Cardiac muscle cell (in vitro differentiated cells and primary cell): ENCODE measurements at regions not wholly inside any gene's neighbourhood (a gene's known extent, or its start where the extent isn't known, plus 50 kb on each side); places are given as distances from the start of the nearest gene placed in this dataset.

Experiments
- DNase-seq, 2 donors: peaks; one replicate each; pipeline versions ENCODE4 v3.0.0 to v3.0.0-alpha.2; 2010 to 2017; ENCODE audit warnings: low read depth in 1 of 2, low spot score in 1 of 2
- H3K27ac ChIP-seq: fragments of 200-600 bp; sonication (generic); 2 replicates; pipeline ENCODE4 v1.5.1; 2016
- H3K27me3 ChIP-seq: fragments of 200-600 bp; sonication (generic); 2 replicates; pipeline ENCODE4 v1.6.0; 2016; ENCODE audit warnings: control low read depth
- H3K36me3 ChIP-seq: fragments of 200-600 bp; sonication (generic); 2 replicates; pipeline ENCODE4 v1.5.1; 2016; ENCODE audit warnings: control low read depth
- H3K4me1 ChIP-seq: fragments of 200-600 bp; sonication (generic); 2 replicates; pipeline ENCODE4 v1.8.1; 2017; ENCODE audit warnings: low read depth, mild to moderate bottlenecking, mixed run types
- H3K4me3 ChIP-seq: fragments of 200-600 bp; sonication (generic); 2 replicates; pipeline ENCODE4 v1.5.1; 2016; ENCODE audit warnings: mild to moderate bottlenecking
- H3K9me3 ChIP-seq: fragments of 200-600 bp; sonication (generic); 2 replicates; pipeline ENCODE4 v1.5.1; 2017; ENCODE audit warnings: low read depth, mild to moderate bottlenecking, control low read depth
- TF ChIP-seq, protein P1 (sequence below): IDR thresholded peaks from 2 replicates; pipeline ENCODE4 v1.5.1; 2012; ENCODE audit warnings: low read depth, mild to moderate bottlenecking, low read length

- H3K36me3 ChIP-seq = no peaks in the 10 kb centered on the region
- H3K27me3 ChIP-seq = no peaks in the 10 kb centered on the region
- H3K4me1 ChIP-seq = no peaks in the 10 kb centered on the region
- TF ChIP-seq, protein P1, sequence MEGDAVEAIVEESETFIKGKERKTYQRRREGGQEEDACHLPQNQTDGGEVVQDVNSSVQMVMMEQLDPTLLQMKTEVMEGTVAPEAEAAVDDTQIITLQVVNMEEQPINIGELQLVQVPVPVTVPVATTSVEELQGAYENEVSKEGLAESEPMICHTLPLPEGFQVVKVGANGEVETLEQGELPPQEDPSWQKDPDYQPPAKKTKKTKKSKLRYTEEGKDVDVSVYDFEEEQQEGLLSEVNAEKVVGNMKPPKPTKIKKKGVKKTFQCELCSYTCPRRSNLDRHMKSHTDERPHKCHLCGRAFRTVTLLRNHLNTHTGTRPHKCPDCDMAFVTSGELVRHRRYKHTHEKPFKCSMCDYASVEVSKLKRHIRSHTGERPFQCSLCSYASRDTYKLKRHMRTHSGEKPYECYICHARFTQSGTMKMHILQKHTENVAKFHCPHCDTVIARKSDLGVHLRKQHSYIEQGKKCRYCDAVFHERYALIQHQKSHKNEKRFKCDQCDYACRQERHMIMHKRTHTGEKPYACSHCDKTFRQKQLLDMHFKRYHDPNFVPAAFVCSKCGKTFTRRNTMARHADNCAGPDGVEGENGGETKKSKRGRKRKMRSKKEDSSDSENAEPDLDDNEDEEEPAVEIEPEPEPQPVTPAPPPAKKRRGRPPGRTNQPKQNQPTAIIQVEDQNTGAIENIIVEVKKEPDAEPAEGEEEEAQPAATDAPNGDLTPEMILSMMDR = no peak
- no peaks in the 10 kb centered on the region for H3K9me3 ChIP-seq
- H3K27ac ChIP-seq = no peak overlapping the region
- no peak overlapping the region for H3K4me3 ChIP-seq
- DNase-seq = no peak
Measured at GRCh38 chr6:145034664-145035063, 700.7 kb downstream of the EPM2A start.

GRCh38 chr6:145036236-145036635, 699.1 kb downstream of the EPM2A start:
- H3K4me1 ChIP-seq = no peaks in the 10 kb centered on the region
- TF ChIP-seq, protein P1 = no peak
- H3K27me3 ChIP-seq = no peaks in the 10 kb centered on the region
- H3K36me3 ChIP-seq = no peaks in the 10 kb centered on the region
- H3K27ac ChIP-seq = no peak overlapping the region
- H3K4me3 ChIP-seq = no peak overlapping the region
- DNase-seq = no peak
- H3K9me3 ChIP-seq = no peaks in the 10 kb centered on the region

GRCh38 chr6:145036848-145037567, 698.3 kb downstream of the EPM2A start:
- peak in 1 of 2 donors; percentile 40 for DNase-seq
- Histone ChIP-seq H3K27ac (no peak overlapping the region), H3K4me1 (no peaks in the 10 kb centered on the region), H3K9me3 (no peaks in the 10 kb centered on the region), H3K36me3 (no peaks in the 10 kb centered on the region), H3K27me3 (no peaks in the 10 kb centered on the region), H3K4me3 (no peak overlapping the region)
- TF ChIP-seq, protein P1 = no peak

- no peaks in the 10 kb centered on the region for H3K9me3 ChIP-seq
- H3K4me1 ChIP-seq = peaks cover 33% of the 10 kb centered on the region
- H3K36me3 ChIP-seq = no peaks in the 10 kb centered on the region
- H3K27me3 ChIP-seq = no peaks in the 10 kb centered on the region
- H3K27ac ChIP-seq = no peak overlapping the region
- TF ChIP-seq, protein P1 = peak; percentile 3
- no peak for DNase-seq
- H3K4me3 ChIP-seq = no peak overlapping the region
Measured at GRCh38 chr6:145042559-145042958, 692.8 kb downstream of the EPM2A start.

GRCh38 chr6:145043926-145044500, 691.3 kb downstream of the EPM2A start:
- peaks cover 33% of the 10 kb centered on the region for H3K4me1 ChIP-seq
- peak overlapping the region; percentile 62 for H3K27ac ChIP-seq
- no peaks in the 10 kb centered on the region for H3K36me3 ChIP-seq
- DNase-seq = no peak
- H3K27me3 ChIP-seq = no peaks in the 10 kb centered on the region
- H3K4me3 ChIP-seq = no peak overlapping the region
- H3K9me3 ChIP-seq = no peaks in the 10 kb centered on the region
- TF ChIP-seq, protein P1 = no peak
